Astrocyte (in vitro differentiated cells and primary cell): ENCODE measurements at regions not wholly inside any gene's neighbourhood (a gene's known extent, or its start where the extent isn't known, plus 50 kb on each side); places are given as distances from the start of the nearest gene placed in this dataset.

Experiments
- DNase-seq: peaks from one replicate; pipeline ENCODE4 v3.0.0-alpha.2; 2010; ENCODE audit warnings: low read depth
- FAIRE-seq: peaks from 2 replicates; lab custom pipeline; 2011; peaks lifted over from hg19 to GRCh38; lab: Jason Lieb, UNC
- H2AFZ ChIP-seq: 2 replicates; pipeline ENCODE4 v1.6.0; 2012; ENCODE audit warnings: low read depth, low read length, inconsistent platforms
- H3K27ac ChIP-seq: 2 replicates; pipeline ENCODE4 v1.5.1; 2011; ENCODE audit warnings: low read depth, low read length, inconsistent platforms
- H3K27me3 ChIP-seq: 2 replicates; pipeline ENCODE4 v1.6.0; 2011; ENCODE audit warnings: low read length, inconsistent platforms; ENCODE audit not compliant: insufficient read depth
- H3K36me3 ChIP-seq: 2 replicates; pipeline ENCODE4 v1.5.1; 2011; ENCODE audit warnings: low read length, inconsistent platforms; ENCODE audit not compliant: insufficient read depth
- H3K4me1 ChIP-seq: 2 replicates; pipeline ENCODE4 v1.5.1; 2011; ENCODE audit warnings: low read length, inconsistent platforms; ENCODE audit not compliant: insufficient read depth
- H3K4me2 ChIP-seq: 2 replicates; pipeline ENCODE4 v1.6.0; 2012; ENCODE audit warnings: low read length, inconsistent platforms
- H3K4me3 ChIP-seq: 2 replicates; pipeline ENCODE4 v1.5.1; 2011; ENCODE audit warnings: low read depth, mild to moderate bottlenecking, low read length, inconsistent platforms; ENCODE audit not compliant: insufficient read depth
- H3K79me2 ChIP-seq: 2 replicates; pipeline ENCODE4 v1.6.0; 2012; ENCODE audit warnings: mild to moderate bottlenecking, low read length, inconsistent platforms; ENCODE audit not compliant: insufficient read depth
- H3K9ac ChIP-seq: 2 replicates; pipeline ENCODE4 v1.6.0; 2012; ENCODE audit warnings: mild to moderate bottlenecking, low read length, inconsistent platforms
- H3K9me3 ChIP-seq: 2 replicates; pipeline ENCODE4 v1.5.1; 2012; ENCODE audit warnings: low read depth, mild to moderate bottlenecking, low read length, inconsistent platforms; ENCODE audit not compliant: insufficient read depth
- H4K20me1 ChIP-seq: 2 replicates; pipeline ENCODE4 v1.6.0; 2012; ENCODE audit warnings: low read length, inconsistent platforms; ENCODE audit not compliant: insufficient read depth
- H3K27ac Mint-ChIP-seq: one replicate; pipeline ENCODE4 v1.8.0; 2021; ENCODE audit warnings: mild to moderate bottlenecking, mixed read lengths; ENCODE audit not compliant: unreplicated experiment
- H3K27me3 Mint-ChIP-seq: one replicate; pipeline ENCODE4 v1.8.0; 2021; ENCODE audit warnings: low read depth, mixed read lengths; ENCODE audit not compliant: unreplicated experiment
- H3K36me3 Mint-ChIP-seq: one replicate; pipeline ENCODE4 v1.8.0; 2021; ENCODE audit warnings: low read depth, mixed read lengths; ENCODE audit not compliant: unreplicated experiment
- H3K4me1 Mint-ChIP-seq: one replicate; pipeline ENCODE4 v1.8.0; 2021; ENCODE audit warnings: low read depth, mixed read lengths; ENCODE audit not compliant: unreplicated experiment
- H3K4me3 Mint-ChIP-seq: one replicate; pipeline ENCODE4 v1.8.0; 2021; ENCODE audit warnings: mild to moderate bottlenecking, moderate library complexity, mixed read lengths; ENCODE audit not compliant: unreplicated experiment
- H3K9me3 Mint-ChIP-seq: one replicate; pipeline ENCODE4 v1.8.0; 2021; ENCODE audit warnings: mild to moderate bottlenecking, mixed read lengths; ENCODE audit not compliant: unreplicated experiment
- CTCF ChIP-seq: IDR thresholded peaks from 2 replicates; pipeline ENCODE4 v1.5.1; 2011; ENCODE audit warnings: low read depth, mild to moderate bottlenecking, inconsistent platforms, low read length, moderate library complexity; ENCODE audit not compliant: insufficient read depth
- EZH2 ChIP-seq: IDR thresholded peaks from 2 replicates; pipeline ENCODE4 v1.6.1; 2012; ENCODE audit warnings: mild to moderate bottlenecking, low read length, inconsistent platforms; ENCODE audit not compliant: insufficient read depth

GRCh38 chr3:88282528-88283241, 132.9 kb downstream of the C3orf38 start:
- Mint-ChIP-seq H3K4me3 (no peak overlapping the region), H3K27ac (no peak overlapping the region), H3K36me3 (no peaks in the 10 kb centered on the region), H3K27me3 (no peaks in the 10 kb centered on the region), H3K4me1 (no peaks in the 10 kb centered on the region), H3K9me3 (no peaks in the 10 kb centered on the region)
- no peak for DNase-seq
- Histone ChIP-seq H3K36me3 (no peaks in the 10 kb centered on the region), H3K4me1 (no peaks in the 10 kb centered on the region), H3K9me3 (no peaks in the 10 kb centered on the region), H4K20me1 (no peaks in the 10 kb centered on the region), H3K27ac (no peak overlapping the region), H3K79me2 (no peaks in the 10 kb centered on the region), H3K4me2 (no peak overlapping the region), H3K27me3 (no peaks in the 10 kb centered on the region), H3K9ac (no peak overlapping the region), H3K4me3 (no peak overlapping the region), H2AFZ (no peak overlapping the region)
- TF ChIP-seq CTCF (no peak), EZH2 (no peak)
- FAIRE-seq: no peak

GRCh38 chr3:88283242-88283592, 133.5 kb downstream of the C3orf38 start:
- Histone ChIP-seq H3K27ac (no peak overlapping the region), H2AFZ (no peak overlapping the region), H3K9me3 (no peaks in the 10 kb centered on the region), H3K9ac (no peak overlapping the region), H4K20me1 (no peaks in the 10 kb centered on the region), H3K4me1 (no peaks in the 10 kb centered on the region), H3K4me2 (no peak overlapping the region), H3K36me3 (no peaks in the 10 kb centered on the region), H3K27me3 (no peaks in the 10 kb centered on the region), H3K79me2 (no peaks in the 10 kb centered on the region), H3K4me3 (no peak overlapping the region)
- no peak for FAIRE-seq
- Mint-ChIP-seq H3K27ac (no peak overlapping the region), H3K36me3 (no peaks in the 10 kb centered on the region), H3K4me1 (no peaks in the 10 kb centered on the region), H3K9me3 (no peaks in the 10 kb centered on the region), H3K4me3 (no peak overlapping the region), H3K27me3 (no peaks in the 10 kb centered on the region)
- DNase-seq: no peak
- no peak for TF ChIP-seq CTCF
- TF ChIP-seq EZH2: no peak

- FAIRE-seq: no peak
- H3K4me3 ChIP-seq: no peak overlapping the region
- H3K27me3 ChIP-seq: no peaks in the 10 kb centered on the region
- H3K4me1 ChIP-seq: no peaks in the 10 kb centered on the region
- no peaks in the 10 kb centered on the region for H3K36me3 ChIP-seq
- Mint-ChIP-seq H3K36me3 (no peaks in the 10 kb centered on the region), H3K9me3 (no peaks in the 10 kb centered on the region), H3K4me1 (no peaks in the 10 kb centered on the region), H3K4me3 (no peak overlapping the region), H3K27me3 (no peaks in the 10 kb centered on the region), H3K27ac (no peak overlapping the region)
- H3K4me2 ChIP-seq: no peak overlapping the region
- no peaks in the 10 kb centered on the region for H3K9me3 ChIP-seq
- no peak for DNase-seq
- no peak for TF ChIP-seq EZH2
- no peak for TF ChIP-seq CTCF
- no peak overlapping the region for H3K9ac ChIP-seq
- no peaks in the 10 kb centered on the region for H4K20me1 ChIP-seq
- H3K27ac ChIP-seq: no peak overlapping the region
- no peaks in the 10 kb centered on the region for H3K79me2 ChIP-seq
- H2AFZ ChIP-seq: no peak overlapping the region
These were observed 141.7 kb downstream of the C3orf38 start for GRCh38 chr3:88291486-88291885.
